Ovary (tissue), 3 donors: ENCODE measurements at regions not wholly inside any gene's neighbourhood (a gene's known extent, or its start where the extent isn't known, plus 50 kb on each side); places are given as distances from the start of the nearest gene placed in this dataset.

Experiments
- CTCF ChIP-seq, 3 donors: fragments of 450-650 bp in 2 of 3; fragments of 200-600 bp in 1 of 3; IDR thresholded peaks; one replicate each; pipeline versions ENCODE4 v1.5.1 to v1.8.0; 2016 to 2022; ENCODE audit warnings: antibody characterized with exemption in 3 of 3, mild to moderate bottlenecking in 1 of 3
- POLR2A ChIP-seq: fragments of 450-650 bp; IDR thresholded peaks from one replicate; pipeline ENCODE4 v1.6.1; 2017; ENCODE audit warnings: antibody characterized with exemption, mild to moderate bottlenecking, moderate library complexity
- donor health status: DM: no; HTN: no; CAD: no.

DNA sequence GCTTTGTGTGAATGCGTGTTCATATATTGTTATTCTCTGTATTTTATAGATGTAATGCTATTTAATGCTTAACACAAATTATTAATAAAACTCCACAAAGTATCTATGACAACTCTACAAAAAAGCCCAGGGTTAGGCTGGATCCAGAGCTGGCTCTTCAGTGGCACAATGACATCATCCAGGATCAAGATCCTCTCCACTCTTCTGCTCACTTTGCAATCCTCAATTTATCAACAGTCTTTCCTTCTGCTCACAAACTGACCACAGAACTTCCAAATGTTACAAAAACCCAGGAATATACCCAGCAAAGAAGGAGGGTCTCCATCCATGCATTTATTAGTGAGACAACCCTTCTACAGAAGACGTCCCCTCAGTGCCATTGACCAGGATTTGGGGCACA, 132.3 kb downstream of the HNRNPD start:
- TF ChIP-seq CTCF (IDR thresholded peaks at IDR 0.05) (no peak), POLR2A (no peak)
